PC-3 (cell line): ENCODE measurements at regions not wholly inside any gene's neighbourhood (a gene's known extent, or its start where the extent isn't known, plus 50 kb on each side); places are given as distances from the start of the nearest gene placed in this dataset.

Source experiments
- EZH2 ChIP-seq: fragments of 300-600 bp; sonication (generic); IDR thresholded peaks from one replicate; pipeline ENCODE4 v1.6.1; 2017; ENCODE audit warnings: antibody characterized with exemption, mild to moderate bottlenecking, low read length; ENCODE audit not compliant: unreplicated experiment
- EZH2phosphoT487 ChIP-seq: fragments of 300-600 bp; sonication (generic); IDR thresholded peaks from 2 replicates; pipeline ENCODE4 v1.6.1; 2018; ENCODE audit warnings: mild to moderate bottlenecking, antibody characterized with exemption, low read length, borderline replicate concordance
- TF ChIP-seq, protein P1 (sequence below): fragments of 300-600 bp; sonication (generic); conservative IDR thresholded peaks from 2 replicates; pipeline ENCODE4 v1.5.1; 2017; ENCODE audit warnings: antibody characterized with exemption, low read depth, mild to moderate bottlenecking, low read length

DNA sequence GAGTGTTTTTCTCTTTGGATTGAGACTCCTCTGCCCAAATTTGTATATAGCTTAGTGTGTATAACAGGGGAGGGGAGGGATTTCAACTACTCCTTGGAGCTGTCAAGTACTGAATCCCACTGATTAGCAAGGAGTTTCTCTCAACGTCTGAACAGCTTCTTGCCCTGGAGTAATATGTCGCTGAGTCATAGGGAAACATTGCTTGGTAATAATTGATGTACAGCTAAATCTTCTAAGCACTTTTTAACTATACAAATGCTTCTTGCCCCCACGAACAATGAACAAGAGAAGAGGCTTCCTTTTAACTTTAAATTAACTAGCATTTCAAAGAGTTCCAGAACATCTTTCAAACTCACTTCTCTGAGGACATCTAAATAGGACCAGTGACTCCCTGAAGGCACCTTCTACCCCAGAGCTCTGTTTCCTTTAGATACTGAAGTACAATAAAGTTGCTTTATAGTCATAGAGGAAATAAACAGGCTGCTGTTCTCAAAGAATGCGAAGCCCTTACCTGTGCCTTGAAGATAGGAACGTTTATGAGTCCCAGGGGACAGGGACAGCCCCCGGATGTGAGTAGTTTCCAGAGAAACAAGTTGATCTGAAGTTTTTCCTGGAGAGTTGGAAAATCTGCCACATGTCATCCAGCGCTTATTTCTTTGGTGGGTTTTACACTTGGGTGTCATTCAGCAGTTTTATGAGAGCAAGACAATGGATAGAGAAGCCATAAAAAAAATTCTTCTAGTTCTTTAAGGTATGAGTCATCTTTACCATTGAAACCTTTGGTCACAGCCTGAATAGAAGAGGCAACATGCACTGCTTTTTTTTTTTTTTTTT, 462.5 kb upstream of the BTBD3 start:
- TF ChIP-seq, protein P1, sequence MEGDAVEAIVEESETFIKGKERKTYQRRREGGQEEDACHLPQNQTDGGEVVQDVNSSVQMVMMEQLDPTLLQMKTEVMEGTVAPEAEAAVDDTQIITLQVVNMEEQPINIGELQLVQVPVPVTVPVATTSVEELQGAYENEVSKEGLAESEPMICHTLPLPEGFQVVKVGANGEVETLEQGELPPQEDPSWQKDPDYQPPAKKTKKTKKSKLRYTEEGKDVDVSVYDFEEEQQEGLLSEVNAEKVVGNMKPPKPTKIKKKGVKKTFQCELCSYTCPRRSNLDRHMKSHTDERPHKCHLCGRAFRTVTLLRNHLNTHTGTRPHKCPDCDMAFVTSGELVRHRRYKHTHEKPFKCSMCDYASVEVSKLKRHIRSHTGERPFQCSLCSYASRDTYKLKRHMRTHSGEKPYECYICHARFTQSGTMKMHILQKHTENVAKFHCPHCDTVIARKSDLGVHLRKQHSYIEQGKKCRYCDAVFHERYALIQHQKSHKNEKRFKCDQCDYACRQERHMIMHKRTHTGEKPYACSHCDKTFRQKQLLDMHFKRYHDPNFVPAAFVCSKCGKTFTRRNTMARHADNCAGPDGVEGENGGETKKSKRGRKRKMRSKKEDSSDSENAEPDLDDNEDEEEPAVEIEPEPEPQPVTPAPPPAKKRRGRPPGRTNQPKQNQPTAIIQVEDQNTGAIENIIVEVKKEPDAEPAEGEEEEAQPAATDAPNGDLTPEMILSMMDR, result no peak
- TF ChIP-seq EZH2 (no peak), EZH2phosphoT487 (no peak)
